Glomerular visceral epithelial cell (primary cell): ENCODE measurements at regions not wholly inside any gene's neighbourhood (a gene's known extent, or its start where the extent isn't known, plus 50 kb on each side); places are given as distances from the start of the nearest gene placed in this dataset.

ENCODE experiments used
- DNase-seq: peaks from one replicate; pipeline ENCODE4 v3.0.0-alpha.2; 2016; ENCODE audit errors: extremely low spot score

DNA sequence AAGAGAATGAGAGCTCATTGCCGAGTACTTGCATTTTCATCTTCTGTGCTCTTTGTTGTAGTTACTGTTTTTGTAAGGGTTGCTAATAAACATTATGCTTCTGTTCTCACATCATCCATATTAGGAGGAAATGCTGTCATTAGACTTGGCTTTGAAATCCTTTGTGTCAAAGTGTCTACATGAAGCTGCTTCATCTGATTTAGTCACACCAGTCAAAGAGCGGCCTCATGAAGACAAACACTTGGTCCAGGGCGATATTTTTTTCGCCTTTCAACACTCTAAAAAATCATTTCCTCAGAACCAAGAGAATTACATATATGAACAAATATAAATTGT lies 105.0 kb downstream of the SPRY2 start:
- DNase-seq: no peak

DNA sequence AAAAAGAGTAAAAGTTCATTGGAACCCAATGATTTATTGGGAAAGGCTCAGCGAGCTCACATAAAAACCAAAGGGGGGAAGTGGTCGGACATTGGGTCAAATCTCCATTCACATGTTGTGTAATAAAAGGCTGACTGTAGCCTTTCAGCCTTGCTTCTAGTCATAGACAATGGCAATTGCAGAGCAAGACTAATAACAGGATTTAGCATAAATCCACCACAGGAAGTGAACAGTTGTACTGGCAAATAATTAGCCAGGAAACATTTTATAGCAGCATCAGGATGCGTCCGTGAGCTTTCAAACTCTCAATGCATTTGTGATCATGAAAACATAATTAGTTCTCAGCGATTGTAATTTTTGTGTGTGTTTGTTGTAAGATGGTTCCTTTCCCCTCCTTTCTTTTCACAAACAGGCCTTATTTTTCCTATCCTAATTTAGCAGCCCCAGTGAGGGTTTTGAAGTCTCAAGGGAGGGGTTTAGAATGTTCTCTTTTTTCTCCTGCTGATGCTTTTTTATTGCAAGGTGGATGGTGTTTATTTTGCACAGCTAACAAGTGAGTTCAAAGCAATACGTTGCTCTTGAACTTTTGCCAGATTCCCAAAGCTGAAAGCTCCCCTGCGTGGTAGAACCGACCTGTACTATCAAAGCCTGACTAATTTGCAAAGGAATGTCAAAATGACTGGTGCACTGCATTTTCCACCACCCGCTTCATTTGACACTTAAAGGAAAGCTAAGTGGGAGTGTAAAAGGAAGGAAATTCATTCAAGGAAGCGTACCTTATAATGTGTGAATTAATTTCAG lies 105.6 kb downstream of the SPRY2 start:
- peak; percentile 54 for DNase-seq

DNA sequence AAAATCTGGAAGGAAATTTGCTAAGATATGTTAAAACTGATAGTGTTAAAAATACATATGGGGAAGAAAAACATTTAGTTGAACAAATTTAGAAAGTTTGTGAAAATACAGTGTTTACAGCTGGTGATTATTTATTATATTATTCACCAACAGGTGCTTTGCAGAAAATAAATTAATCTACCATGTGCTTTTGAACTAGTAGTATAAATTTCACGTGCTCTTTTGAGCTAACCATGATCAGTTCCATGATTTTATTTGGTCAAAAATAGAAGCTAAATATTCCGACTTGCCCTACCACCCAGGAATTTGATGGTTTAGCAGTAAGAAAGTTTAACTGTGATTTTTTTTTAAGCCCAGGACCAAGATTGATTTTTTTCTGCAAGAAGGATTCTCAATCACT lies 113.3 kb downstream of the SPRY2 start:
- DNase-seq: no peak

DNA sequence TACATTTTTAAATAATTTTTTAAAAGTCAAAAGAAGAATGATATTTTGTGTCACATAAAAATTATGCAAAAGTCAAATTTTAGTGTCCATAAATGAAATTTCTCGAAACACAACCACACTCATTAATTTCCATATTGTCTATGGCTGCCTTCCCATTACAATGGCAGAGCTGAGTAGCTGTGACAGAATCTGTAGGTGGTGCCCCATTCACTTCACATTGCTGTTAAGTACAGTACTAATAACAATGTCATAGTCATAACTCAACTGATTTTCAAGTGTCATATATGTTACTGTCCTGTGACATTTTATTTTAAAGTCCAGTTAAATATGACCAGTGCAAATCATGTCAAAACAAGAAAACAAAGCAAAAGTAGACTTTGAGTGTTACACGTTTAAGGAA lies 114.3 kb downstream of the SPRY2 start:
- no peak for DNase-seq

DNA sequence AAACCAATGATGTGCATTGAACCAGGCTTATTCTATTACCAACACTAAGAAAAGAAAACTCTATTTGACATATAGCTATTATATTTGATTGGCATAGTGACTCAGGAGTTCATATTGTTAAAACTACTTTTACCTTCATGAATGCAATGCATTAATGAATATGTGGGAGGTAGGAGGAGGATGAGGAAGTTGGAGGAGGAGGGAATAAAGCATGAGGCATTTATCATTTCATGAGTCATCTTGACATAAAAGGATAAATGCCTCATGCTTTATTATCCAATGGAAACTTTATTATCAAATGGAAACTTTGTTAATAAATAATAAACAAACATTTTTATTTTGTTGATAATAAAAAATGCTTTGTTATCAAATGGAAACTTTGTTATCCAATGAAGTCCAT lies 116.5 kb downstream of the SPRY2 start:
- no peak for DNase-seq

DNA sequence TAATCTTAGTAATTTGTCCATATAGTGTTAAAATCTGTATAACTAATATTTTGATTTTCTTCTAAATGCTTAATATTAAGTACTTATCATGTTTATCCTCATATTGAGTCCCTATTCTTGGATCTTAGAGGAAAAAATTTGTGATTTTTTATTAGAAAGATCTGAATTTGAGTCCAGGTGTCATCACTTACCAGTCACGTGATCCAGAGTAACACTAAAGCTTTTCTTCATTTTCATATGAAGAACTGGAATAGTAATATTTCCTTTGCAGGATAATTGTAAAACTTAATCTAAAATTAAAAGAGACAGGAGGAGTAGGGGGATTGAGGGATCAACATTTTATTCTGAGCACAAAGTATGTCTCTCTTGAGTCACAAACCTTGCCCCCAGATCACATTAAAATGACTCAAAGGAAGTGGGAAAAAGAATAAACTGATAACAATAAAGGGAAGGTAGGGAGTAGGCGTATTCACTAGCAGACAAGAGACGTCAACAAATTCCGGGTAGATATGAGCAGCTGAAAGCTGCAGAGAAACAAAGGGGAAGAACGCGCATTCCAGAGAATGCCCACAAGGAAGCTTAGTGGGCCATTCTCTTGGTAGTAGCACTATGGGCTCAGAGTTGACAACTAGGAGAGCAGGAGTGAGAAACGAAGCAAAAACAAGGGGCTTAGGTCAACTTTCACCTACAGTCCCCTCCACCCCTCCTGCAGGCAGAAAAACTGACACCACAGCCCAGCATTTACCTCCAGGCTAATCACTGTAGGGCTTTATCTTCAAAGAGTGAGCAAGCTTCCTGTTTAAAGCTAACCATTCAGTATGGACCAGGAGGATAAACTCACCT lies 123.1 kb downstream of the SPRY2 start:
- DNase-seq: no peak

DNA sequence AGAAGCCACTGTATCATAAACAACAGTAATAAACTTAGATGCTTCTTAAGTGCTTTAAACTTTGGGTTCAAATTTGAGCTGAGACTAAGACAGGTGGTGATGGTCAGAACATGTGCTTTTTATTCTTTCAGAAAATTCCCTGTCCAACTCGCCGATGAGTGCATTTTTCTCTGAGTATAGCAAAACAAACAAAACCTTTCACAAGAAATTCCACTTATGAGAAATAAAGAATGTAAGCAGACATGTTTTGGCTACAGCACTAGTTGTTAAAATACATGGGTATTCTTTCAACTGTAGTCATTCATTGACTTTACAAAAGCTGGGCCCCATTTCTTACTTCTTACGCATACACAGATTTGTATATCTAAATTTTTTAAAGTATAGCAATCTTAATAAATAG lies 125.6 kb downstream of the SPRY2 start:
- no peak for DNase-seq

DNA sequence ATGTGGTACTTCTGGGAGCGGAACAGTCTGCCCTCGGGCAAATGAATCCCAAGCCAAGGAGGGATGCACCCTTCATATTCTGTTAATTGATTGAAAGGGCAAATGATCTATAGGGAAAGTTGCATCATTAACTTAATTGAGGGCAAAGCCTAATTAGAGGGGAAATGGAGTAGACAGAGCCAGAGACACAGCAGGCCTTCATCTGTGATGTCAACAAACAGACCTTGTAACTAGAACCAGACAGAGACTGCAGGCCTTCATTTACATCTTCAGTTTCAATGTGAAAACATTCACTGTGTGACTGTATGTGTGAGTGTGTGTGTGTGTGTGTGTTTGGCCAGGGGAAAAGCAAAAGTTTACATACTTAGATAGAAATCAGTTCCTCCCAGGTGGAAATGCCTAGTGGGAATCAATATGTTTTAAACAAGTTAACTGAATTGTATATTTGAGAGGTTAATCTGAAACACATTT lies 126.4 kb downstream of the SPRY2 start:
- no peak for DNase-seq

DNA sequence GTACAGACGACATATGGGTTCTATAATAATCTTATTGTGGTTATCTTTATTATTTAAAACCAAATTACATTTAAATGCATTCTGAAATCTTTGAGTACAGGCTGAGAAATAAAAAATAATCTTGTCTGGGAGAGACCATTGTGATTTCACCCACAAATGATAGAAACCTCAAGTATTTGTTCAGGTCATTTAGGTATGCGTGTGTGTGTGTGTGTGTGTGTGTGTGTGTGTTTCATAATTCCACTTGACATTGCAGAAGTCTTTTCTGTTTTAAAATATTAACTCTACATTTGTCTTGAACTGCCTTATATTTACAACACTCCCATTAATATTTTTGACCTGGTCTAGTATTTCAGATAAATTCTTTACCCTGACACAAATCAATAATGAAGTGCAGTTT lies 126.9 kb downstream of the SPRY2 start:
- DNase-seq: no peak

DNA sequence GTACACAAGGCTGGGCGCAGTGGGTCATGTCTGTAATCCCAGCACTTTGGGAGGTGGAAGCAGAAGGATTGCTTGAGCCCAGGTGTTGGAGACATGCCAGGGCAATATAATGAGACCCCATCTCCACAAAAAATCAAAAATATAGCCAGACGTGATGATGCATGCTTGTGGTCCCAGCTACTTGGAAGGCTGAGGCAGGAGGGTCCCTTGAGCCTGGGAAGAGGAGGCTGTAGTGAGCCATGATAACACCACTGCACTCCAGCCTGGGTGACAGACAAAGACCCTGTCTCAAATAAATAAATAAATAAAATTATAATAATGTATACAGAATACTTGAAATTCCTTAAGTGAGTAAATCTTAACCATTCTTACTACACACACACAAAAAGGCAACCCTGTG lies 127.7 kb downstream of the SPRY2 start:
- no peak for DNase-seq

DNA sequence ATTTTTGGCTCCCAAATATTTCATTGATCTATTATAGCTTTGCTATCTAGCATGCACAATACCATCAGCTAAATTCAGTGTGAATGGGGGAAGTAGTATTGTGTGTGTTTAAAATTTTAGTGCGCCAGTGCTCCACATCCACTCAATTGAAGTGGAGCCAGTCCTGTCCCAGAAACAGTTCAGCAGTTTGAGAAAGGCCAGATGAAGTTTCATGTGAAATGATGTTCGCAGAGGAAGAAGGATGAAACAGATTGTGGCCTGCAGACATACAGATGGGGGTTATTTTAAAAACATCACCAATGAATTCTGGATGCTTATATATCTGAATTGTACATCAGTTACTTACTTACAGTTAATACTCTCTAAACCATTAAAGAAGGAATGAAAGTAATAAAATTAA lies 129.4 kb downstream of the SPRY2 start:
- DNase-seq: no peak

DNA sequence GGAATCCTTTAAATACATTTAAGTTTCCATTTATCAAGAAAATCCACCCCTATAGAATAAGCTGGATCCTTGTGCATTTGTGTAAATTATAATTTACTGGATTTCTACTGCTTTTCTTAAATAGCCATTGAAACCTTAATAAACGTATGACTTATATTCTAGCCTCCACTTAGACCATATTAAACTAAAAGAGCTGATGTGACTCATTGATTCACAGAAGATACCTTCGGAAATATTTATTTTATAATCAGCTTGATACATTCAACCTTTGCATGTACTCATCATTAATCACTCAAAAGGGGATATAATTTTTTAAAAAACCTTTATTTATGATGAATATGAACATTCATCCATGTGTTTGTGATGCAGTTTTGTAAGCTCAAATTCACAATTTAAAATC lies 136.3 kb downstream of the SPRY2 start:
- DNase-seq: no peak

DNA sequence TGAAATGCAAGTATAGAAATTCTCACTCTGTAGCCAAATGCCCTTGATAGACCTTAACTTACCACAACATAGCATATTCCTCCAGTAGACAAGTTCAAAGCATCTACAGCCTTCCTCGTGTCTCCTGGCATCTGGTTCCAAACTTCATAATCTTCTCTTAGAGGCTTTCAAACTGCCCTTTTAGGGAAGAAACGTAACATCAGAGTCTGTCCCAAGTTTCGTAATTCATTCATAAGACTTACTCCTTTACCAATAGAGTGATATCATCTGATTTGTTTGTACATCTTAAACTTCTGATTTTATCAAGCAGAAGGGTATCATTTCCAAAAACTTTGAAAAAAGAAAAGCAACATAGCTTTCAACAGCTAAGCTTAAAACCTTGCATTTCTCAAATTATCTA lies 137.4 kb downstream of the SPRY2 start:
- DNase-seq: no peak

DNA sequence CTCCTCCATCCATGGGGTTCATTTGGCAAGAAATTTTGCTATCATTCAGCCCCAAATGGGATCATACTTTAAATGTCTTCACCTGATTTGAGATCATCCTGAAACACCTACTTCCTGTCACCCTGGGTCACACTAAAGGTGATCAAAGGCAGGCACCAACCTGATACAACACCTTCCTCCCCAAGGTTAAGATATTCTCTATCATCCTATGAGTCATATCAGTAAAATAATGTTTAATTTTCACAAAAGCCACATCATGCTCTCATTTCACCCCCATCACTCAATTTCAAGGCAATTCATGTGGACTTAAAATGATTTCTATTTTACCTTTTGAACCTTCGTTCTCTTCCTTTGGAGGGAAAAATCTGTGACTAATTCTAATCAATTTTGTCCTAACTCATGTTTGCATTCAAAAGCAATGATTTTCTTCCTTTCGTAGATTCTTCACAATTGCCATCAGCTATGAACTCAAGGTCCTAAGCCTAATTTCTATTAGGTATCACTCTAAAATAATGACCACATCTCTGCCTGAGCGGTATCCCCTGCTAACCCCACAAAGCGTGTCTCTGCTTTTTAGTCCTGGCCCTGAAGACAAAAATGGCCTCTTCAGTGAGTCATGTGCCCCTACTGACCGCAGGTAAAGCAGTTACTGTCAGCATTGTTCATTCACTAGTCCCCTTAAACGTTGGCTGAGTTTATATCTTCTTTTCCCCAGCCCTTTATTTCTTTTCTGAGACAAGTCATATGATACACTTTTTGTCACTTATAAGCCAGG lies 139.0 kb downstream of the SPRY2 start:
- DNase-seq: no peak

DNA sequence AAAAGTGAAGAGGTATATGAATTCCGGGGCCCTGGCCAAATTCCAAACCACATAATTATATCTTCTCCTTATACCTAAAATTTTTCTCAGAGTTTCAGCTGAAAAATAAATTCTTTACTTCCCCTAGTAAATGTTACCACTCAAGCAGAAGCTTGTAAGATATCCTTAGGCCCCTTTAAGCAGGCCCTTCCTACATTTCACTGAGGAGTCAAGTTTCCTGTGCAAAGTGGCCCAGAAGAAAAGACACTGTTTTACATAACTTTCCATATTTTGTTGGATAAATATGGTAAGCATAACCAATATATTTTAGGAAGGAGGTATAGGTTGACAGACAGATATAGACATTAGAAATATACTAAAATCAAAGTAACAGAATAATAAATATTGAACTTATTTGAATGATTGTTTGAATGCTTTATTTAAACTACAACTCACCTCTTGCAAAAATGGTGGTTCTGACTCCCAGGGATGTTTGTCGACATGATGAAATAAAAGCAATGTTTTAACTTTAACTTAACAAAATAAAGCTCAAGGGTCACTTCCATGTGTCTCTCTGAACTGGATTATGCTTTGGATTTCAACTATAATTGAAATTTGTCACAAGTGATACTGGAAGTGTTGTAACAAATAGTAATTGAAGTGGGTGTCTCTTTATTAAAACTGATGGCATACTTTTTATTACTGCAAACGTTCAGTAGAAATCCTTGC lies 141.2 kb downstream of the SPRY2 start:
- peak; percentile 25 for DNase-seq

DNA sequence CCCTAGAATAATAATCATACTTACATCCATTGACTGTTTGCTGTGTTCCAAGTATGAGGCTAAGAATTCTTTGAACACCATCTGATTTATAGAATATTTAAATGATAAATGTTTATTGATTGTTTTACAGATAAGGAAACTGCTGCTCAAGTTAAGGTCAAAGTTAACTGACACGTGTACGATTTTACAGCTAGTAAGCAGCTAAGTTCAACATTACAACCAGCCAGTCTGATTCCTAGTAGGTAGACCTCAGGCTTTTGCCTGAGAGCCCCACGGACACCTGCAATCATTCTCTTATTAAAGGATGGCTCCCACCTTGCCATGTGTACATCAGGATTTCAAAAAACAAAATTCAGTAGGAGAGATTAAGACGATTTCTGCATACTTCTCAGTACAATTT lies 141.9 kb downstream of the SPRY2 start:
- no peak for DNase-seq

DNA sequence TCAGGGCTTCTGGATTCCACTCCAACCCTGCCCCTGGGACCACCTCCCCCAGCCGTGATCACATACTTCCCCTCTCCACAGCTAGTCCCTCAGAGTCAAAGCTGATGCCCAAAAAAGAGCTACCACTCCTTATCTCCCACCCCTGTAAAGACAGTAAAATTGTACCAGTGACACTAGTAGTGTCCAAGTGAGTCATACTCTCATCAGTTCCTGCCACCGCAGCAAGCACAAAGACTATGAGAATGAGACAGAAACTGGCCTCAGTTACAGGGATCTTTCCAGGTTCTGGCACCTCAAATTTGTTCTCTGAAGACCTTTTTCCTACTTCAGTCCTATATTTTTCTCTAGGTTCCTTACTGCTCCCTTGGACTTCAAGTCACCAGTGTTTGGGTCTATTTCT lies 144.2 kb downstream of the SPRY2 start:
- DNase-seq: no peak

DNA sequence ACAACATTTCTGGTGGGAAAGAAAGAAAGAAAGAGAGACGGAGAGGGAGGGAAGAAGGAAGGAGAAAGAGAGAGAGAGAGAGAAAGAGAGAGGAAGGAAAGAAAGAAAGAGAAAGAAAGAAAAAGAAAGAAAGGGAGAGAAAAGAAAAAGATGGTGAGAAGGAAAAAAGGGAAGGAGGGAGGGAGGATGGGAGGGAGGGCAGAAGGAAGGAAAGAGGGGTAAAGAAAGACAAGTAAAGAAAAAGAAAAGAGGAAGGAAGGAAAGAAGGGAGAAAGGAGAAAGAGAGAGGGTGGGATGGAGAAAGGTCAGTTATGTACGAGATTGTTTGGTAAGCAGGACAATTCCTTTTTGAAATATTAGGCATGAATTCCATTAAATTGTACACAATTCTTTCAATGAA lies 145.3 kb downstream of the SPRY2 start:
- no peak for DNase-seq

DNA sequence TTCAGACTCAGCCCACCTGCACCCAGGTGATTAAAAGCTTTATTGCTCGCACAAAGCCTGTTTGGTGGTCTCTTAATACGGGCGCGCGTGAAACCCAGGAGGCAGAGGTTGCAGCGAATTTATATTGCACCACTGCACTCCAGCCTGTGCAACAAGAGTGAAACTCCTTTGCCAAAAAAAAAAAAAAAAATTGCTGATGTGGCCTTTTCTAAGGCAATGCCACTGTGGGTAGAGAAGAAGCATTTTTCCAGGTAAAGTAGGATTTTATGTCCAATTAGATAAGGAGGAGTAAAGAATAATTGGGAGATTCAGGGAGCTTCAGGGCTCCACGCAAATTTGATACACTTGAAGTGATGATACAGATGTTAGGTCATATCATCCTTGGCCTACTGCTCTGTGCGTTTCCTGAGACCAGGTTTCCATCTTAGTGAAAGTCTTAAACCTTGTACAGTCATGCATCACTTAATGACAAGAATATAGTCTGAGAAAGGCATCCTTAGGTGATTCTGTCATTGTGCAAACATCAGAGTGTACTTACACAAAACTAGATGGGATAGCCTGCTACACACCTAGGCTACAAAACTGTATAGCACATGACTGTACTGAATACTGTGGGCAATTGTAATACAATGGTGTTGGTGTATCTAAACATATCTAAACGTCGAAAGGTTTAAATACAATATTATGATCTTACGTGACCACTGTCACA lies 150.9 kb downstream of the SPRY2 start:
- no peak for DNase-seq

DNA sequence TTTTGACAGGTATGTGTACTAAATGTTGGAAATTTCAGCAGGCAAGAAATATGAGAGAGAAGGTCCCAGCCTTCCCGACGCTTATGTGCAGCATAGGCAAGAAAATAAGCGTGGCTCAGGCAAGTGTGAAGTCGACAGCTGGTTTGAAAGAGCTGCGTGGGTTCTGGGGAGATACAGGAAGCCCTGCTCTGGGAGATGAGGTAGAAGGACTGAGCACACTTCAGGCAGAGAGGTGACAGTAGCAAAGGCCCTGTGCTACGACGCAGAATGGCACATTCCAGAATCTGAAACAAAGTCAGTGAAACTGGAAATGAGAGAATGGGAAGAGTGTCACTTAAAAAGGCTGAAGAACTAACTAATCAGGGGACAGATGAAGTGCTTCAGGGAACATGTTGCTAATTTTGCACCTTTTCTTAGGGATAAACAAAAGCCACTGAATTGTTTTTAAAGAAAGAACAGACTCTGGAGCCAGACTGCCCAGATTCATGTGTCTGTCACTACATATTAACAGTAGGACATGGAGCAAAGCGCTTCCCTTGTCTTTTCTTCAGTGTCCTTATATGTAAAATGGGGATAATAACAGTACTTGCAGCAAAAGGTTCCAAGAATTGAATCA lies 160.1 kb downstream of the SPRY2 start:
- no peak for DNase-seq

DNA sequence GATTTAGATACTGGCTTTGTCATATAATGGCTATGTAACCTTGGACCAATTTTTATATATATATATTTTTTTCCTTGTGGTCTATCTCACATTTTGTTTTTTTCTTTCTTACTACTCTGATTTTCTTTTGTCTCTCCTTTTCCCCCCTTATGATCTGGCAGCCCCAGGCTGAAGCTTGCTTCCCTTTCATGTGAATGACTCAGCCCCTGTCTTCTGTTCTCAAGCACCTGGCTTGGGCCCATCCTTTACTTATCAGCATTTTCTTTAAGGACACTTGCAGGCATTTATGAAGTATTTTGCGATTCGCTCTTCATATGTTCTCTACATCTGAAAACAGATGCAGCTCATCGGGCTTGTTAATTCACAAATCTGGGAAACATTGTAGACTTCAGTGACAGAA lies 163.6 kb downstream of the SPRY2 start:
- peak; percentile 2 for DNase-seq
